Activated CD4-positive, CD25-positive, alpha-beta regulatory T cell (primary cell): ENCODE measurements at regions not wholly inside any gene's neighbourhood (a gene's known extent, or its start where the extent isn't known, plus 50 kb on each side); places are given as distances from the start of the nearest gene placed in this dataset.

Experiments
- DNase-seq, 4 experiments: peaks; one replicate each; lab custom pipeline; 2025; lab: John Stamatoyannopoulos, UW

GRCh38 chr13:31929031-31929770, 102.4 kb upstream of the FRY start:
- DNase-seq = no peak

- no peak for DNase-seq
These were observed 101.1 kb upstream of the FRY start for GRCh38 chr13:31930490-31930889.

GRCh38 chr13:31930901-31931522, 100.6 kb upstream of the FRY start:
- DNase-seq = no peak

GRCh38 chr13:31937436-31937835, 94.1 kb upstream of the FRY start:
- no peak for DNase-seq

- no peak for DNase-seq
These were observed 91.5 kb upstream of the FRY start for GRCh38 chr13:31940076-31940475.

- DNase-seq = no peak
These were observed 88.0 kb upstream of the FRY start for GRCh38 chr13:31943591-31943990.

- DNase-seq = no peak
These were observed 87.1 kb upstream of the FRY start for GRCh38 chr13:31944262-31945160.

- no peak for DNase-seq
These were observed 86.2 kb upstream of the FRY start for GRCh38 chr13:31945202-31945961.

- DNase-seq = no peak
These were observed 85.3 kb upstream of the FRY start for GRCh38 chr13:31946091-31946770.

- no peak for DNase-seq
These were observed 84.5 kb upstream of the FRY start for GRCh38 chr13:31947105-31947504.

GRCh38 chr13:31947506-31947905, 84.1 kb upstream of the FRY start:
- DNase-seq = no peak

- DNase-seq = no peak
These were observed 82.1 kb upstream of the FRY start for GRCh38 chr13:31949486-31949885.

GRCh38 chr13:31950111-31950815, 81.3 kb upstream of the FRY start:
- DNase-seq = no peak

- no peak for DNase-seq
These were observed 80.3 kb upstream of the FRY start for GRCh38 chr13:31951215-31951678.

- no peak for DNase-seq
These were observed 78.8 kb upstream of the FRY start for GRCh38 chr13:31952641-31953380.

- no peak for DNase-seq
These were observed 76.5 kb upstream of the FRY start for GRCh38 chr13:31955101-31955500.

GRCh38 chr13:31955741-31956140, 75.8 kb upstream of the FRY start:
- DNase-seq = no peak

GRCh38 chr13:31956980-31957644, 74.5 kb upstream of the FRY start:
- no peak for DNase-seq

- DNase-seq = no peak
These were observed 73.8 kb upstream of the FRY start for GRCh38 chr13:31957772-31958171.
